ENCODE measurements at regions not wholly inside any gene's neighbourhood (a gene's known extent, or its start where the extent isn't known, plus 50 kb on each side); places are given as distances from the start of the nearest gene placed in this dataset.

GRCh38 chr5:98599016-98599415 is 174.4 kb upstream of the RGMB start:
- H4K8ac ChIP-seq (ENCODE audit: low read depth, low read length): no peak overlapping the region
- no peaks in the 10 kb centered on the region for H3K4me1 ChIP-seq (ENCODE audit: control insufficient read depth in 1 of 2, insufficient read depth in 2 of 2, low read length in 2 of 2)
- H2BK5ac ChIP-seq (ENCODE audit: low read depth, low read length, poor library complexity): no peak overlapping the region
- no peak overlapping the region for H4K12ac ChIP-seq (ENCODE audit: low read depth, low read length)
- H3K27me3 ChIP-seq (ENCODE audit: insufficient read depth, low read length): no peaks in the 10 kb centered on the region
- H3K27ac ChIP-seq (ENCODE audit: low read depth, low read length): no peak overlapping the region
- H3K9me3 ChIP-seq (ENCODE audit: insufficient read depth, low read depth, low read length): peaks cover 2% of the 10 kb centered on the region
- H4K91ac ChIP-seq (ENCODE audit: low read depth, low read length): no peak overlapping the region
- H3K18ac ChIP-seq (ENCODE audit: low read length): no peak overlapping the region
- H2BK12ac ChIP-seq (ENCODE audit: low read length): no peak overlapping the region
- H3K36me3 ChIP-seq (ENCODE audit: control insufficient read depth in 1 of 2, insufficient read depth in 2 of 2, low read length in 2 of 2): peaks cover 0 to 1% of the 10 kb centered on the region in 2 experiments
- no peak overlapping the region for H2BK120ac ChIP-seq (ENCODE audit: insufficient read depth, low read length, poor library complexity)
- no CpG with 5 or more reads among the region's 1 CpG for WGBS (ENCODE audit: extremely low coverage, insufficient coverage, insufficient read length)
- no peaks in the 10 kb centered on the region for H3K79me1 ChIP-seq (ENCODE audit: low read length)
- H2AK5ac ChIP-seq (ENCODE audit: low read length): no peak overlapping the region
- peak in 1 of 2 donors; percentile 8 for DNase-seq
- H3K14ac ChIP-seq (ENCODE audit: low read length): no peak overlapping the region
- H3K79me2 ChIP-seq (ENCODE audit: control insufficient read depth, insufficient read depth, low read length, poor library complexity): no peaks in the 10 kb centered on the region
- no peak overlapping the region for H3K4me2 ChIP-seq (ENCODE audit: low read length)
- no peak overlapping the region for H3K9ac ChIP-seq (ENCODE audit: low read length)
- H3K23ac ChIP-seq (ENCODE audit: low read length): no peak overlapping the region
- H2AFZ ChIP-seq (ENCODE audit: insufficient read depth, low read length, poor library complexity): no peak overlapping the region
- no peak overlapping the region for H3K4me3 ChIP-seq (ENCODE audit: low read depth, low read length)
- H3K4ac ChIP-seq (ENCODE audit: low read depth, low read length): no peak overlapping the region

- H3K4me1 ChIP-seq (ENCODE audit: control insufficient read depth in 1 of 2, insufficient read depth in 2 of 2, low read length in 2 of 2): no peaks in the 10 kb centered on the region
- H3K79me1 ChIP-seq (ENCODE audit: low read length): no peaks in the 10 kb centered on the region
- peaks cover 0 to 1% of the 10 kb centered on the region in 2 experiments for H3K36me3 ChIP-seq (ENCODE audit: control insufficient read depth in 1 of 2, insufficient read depth in 2 of 2, low read length in 2 of 2)
- no peak overlapping the region for H2BK5ac ChIP-seq (ENCODE audit: low read depth, low read length, poor library complexity)
- H3K27ac ChIP-seq (ENCODE audit: low read depth, low read length): no peak overlapping the region
- no peak overlapping the region for H4K8ac ChIP-seq (ENCODE audit: low read depth, low read length)
- H4K91ac ChIP-seq (ENCODE audit: low read depth, low read length): no peak overlapping the region
- H3K27me3 ChIP-seq (ENCODE audit: insufficient read depth, low read length): no peaks in the 10 kb centered on the region
- no peaks in the 10 kb centered on the region for H3K79me2 ChIP-seq (ENCODE audit: control insufficient read depth, insufficient read depth, low read length, poor library complexity)
- H3K9me3 ChIP-seq (ENCODE audit: insufficient read depth, low read depth, low read length): peaks cover 2% of the 10 kb centered on the region
- H3K18ac ChIP-seq (ENCODE audit: low read length): no peak overlapping the region
- no peak overlapping the region for H3K4me3 ChIP-seq (ENCODE audit: low read depth, low read length)
- H3K23ac ChIP-seq (ENCODE audit: low read length): no peak overlapping the region
- no peak overlapping the region for H3K9ac ChIP-seq (ENCODE audit: low read length)
- no peak overlapping the region for H2BK120ac ChIP-seq (ENCODE audit: insufficient read depth, low read length, poor library complexity)
- no peak overlapping the region for H3K4ac ChIP-seq (ENCODE audit: low read depth, low read length)
- H3K4me2 ChIP-seq (ENCODE audit: low read length): no peak overlapping the region
- no peak overlapping the region for H3K14ac ChIP-seq (ENCODE audit: low read length)
- H2AK5ac ChIP-seq (ENCODE audit: low read length): no peak overlapping the region
- no peak overlapping the region for H2BK12ac ChIP-seq (ENCODE audit: low read length)
- no peak overlapping the region for H4K12ac ChIP-seq (ENCODE audit: low read depth, low read length)
- DNase-seq: no peak
- no peak overlapping the region for H2AFZ ChIP-seq (ENCODE audit: insufficient read depth, low read length, poor library complexity)
These were observed 170.8 kb upstream of the RGMB start for GRCh38 chr5:98602534-98603112.

- Histone ChIP-seq H3K4ac (ENCODE audit: low read depth, low read length) (no peak overlapping the region), H2BK5ac (ENCODE audit: low read depth, low read length, poor library complexity) (no peak overlapping the region), H3K9ac (ENCODE audit: low read length) (no peak overlapping the region), H4K91ac (ENCODE audit: low read depth, low read length) (no peak overlapping the region), H2BK12ac (ENCODE audit: low read length) (no peak overlapping the region), H3K18ac (ENCODE audit: low read length) (no peak overlapping the region), H3K14ac (ENCODE audit: low read length) (no peak overlapping the region), H3K4me1 (ENCODE audit: control insufficient read depth in 1 of 2, insufficient read depth in 2 of 2, low read length in 2 of 2) (no peaks in the 10 kb centered on the region), H3K79me2 (ENCODE audit: control insufficient read depth, insufficient read depth, low read length, poor library complexity) (no peaks in the 10 kb centered on the region), H3K27ac (ENCODE audit: low read depth, low read length) (no peak overlapping the region), H3K9me3 (ENCODE audit: insufficient read depth, low read depth, low read length) (peaks cover 2% of the 10 kb centered on the region), H3K23ac (ENCODE audit: low read length) (no peak overlapping the region), H2BK120ac (ENCODE audit: insufficient read depth, low read length, poor library complexity) (no peak overlapping the region), H4K8ac (ENCODE audit: low read depth, low read length) (no peak overlapping the region), H2AFZ (ENCODE audit: insufficient read depth, low read length, poor library complexity) (no peak overlapping the region), H3K79me1 (ENCODE audit: low read length) (no peaks in the 10 kb centered on the region), H3K4me3 (ENCODE audit: low read depth, low read length) (no peak overlapping the region), H4K12ac (ENCODE audit: low read depth, low read length) (no peak overlapping the region), H3K36me3 (ENCODE audit: control insufficient read depth in 1 of 2, insufficient read depth in 2 of 2, low read length in 2 of 2) (peaks cover 0 to 1% of the 10 kb centered on the region in 2 experiments), H2AK5ac (ENCODE audit: low read length) (no peak overlapping the region), H3K4me2 (ENCODE audit: low read length) (no peak overlapping the region), H3K27me3 (ENCODE audit: insufficient read depth, low read length) (no peaks in the 10 kb centered on the region)
- no peak for DNase-seq
- no CpG with 5 or more reads among the region's 2 CpGs for WGBS (ENCODE audit: extremely low coverage, insufficient coverage, insufficient read length)
These were observed 170.0 kb upstream of the RGMB start for GRCh38 chr5:98603456-98603855.

GRCh38 chr5:98604301-98604700 is 169.2 kb upstream of the RGMB start:
- H2AFZ ChIP-seq (ENCODE audit: insufficient read depth, low read length, poor library complexity): no peak overlapping the region
- DNase-seq: peak in 1 of 2 donors; percentile 37
- H3K4me2 ChIP-seq (ENCODE audit: low read length): no peak overlapping the region
- H3K4ac ChIP-seq (ENCODE audit: low read depth, low read length): no peak overlapping the region
- no CpG with 5 or more reads among the region's 1 CpG for WGBS (ENCODE audit: extremely low coverage, insufficient coverage, insufficient read length)
- H3K79me1 ChIP-seq (ENCODE audit: low read length): no peaks in the 10 kb centered on the region
- H3K27me3 ChIP-seq (ENCODE audit: insufficient read depth, low read length): no peaks in the 10 kb centered on the region
- no peaks in the 10 kb centered on the region for H3K79me2 ChIP-seq (ENCODE audit: control insufficient read depth, insufficient read depth, low read length, poor library complexity)
- H2AK5ac ChIP-seq (ENCODE audit: low read length): no peak overlapping the region
- H2BK5ac ChIP-seq (ENCODE audit: low read depth, low read length, poor library complexity): no peak overlapping the region
- H3K9me3 ChIP-seq (ENCODE audit: insufficient read depth, low read depth, low read length): peaks cover 2% of the 10 kb centered on the region
- peaks cover 0 to 1% of the 10 kb centered on the region in 2 experiments for H3K36me3 ChIP-seq (ENCODE audit: control insufficient read depth in 1 of 2, insufficient read depth in 2 of 2, low read length in 2 of 2)
- H4K12ac ChIP-seq (ENCODE audit: low read depth, low read length): no peak overlapping the region
- H3K14ac ChIP-seq (ENCODE audit: low read length): no peak overlapping the region
- no peak overlapping the region for H4K91ac ChIP-seq (ENCODE audit: low read depth, low read length)
- H3K9ac ChIP-seq (ENCODE audit: low read length): no peak overlapping the region
- H3K4me3 ChIP-seq (ENCODE audit: low read depth, low read length): no peak overlapping the region
- no peak overlapping the region for H3K18ac ChIP-seq (ENCODE audit: low read length)
- no peak overlapping the region for H4K8ac ChIP-seq (ENCODE audit: low read depth, low read length)
- no peak overlapping the region for H2BK120ac ChIP-seq (ENCODE audit: insufficient read depth, low read length, poor library complexity)
- no peak overlapping the region for H3K23ac ChIP-seq (ENCODE audit: low read length)
- no peak overlapping the region for H2BK12ac ChIP-seq (ENCODE audit: low read length)
- H3K4me1 ChIP-seq (ENCODE audit: control insufficient read depth in 1 of 2, insufficient read depth in 2 of 2, low read length in 2 of 2): no peaks in the 10 kb centered on the region
- H3K27ac ChIP-seq (ENCODE audit: low read depth, low read length): no peak overlapping the region
